Glutamatergic neuron (in vitro differentiated cells): ENCODE measurements at regions not wholly inside any gene's neighbourhood (a gene's known extent, or its start where the extent isn't known, plus 50 kb on each side); places are given as distances from the start of the nearest gene placed in this dataset.

Experiments
- DNase-seq: peaks from one replicate; pipeline ENCODE4 v3.0.0; 2022
- H3K27ac Mint-ChIP-seq: one replicate; pipeline ENCODE4 v1.8.0; 2020; ENCODE audit warnings: mild to moderate bottlenecking, mixed read lengths, inconsistent platforms; ENCODE audit not compliant: unreplicated experiment
- H3K27me3 Mint-ChIP-seq: one replicate; pipeline ENCODE4 v1.8.0; 2020; ENCODE audit warnings: mild to moderate bottlenecking, moderate library complexity, mixed read lengths, inconsistent platforms; ENCODE audit not compliant: unreplicated experiment
- H3K36me3 Mint-ChIP-seq: one replicate; pipeline ENCODE4 v1.8.0; 2020; ENCODE audit warnings: mild to moderate bottlenecking, mixed read lengths, inconsistent platforms; ENCODE audit not compliant: unreplicated experiment
- H3K4me1 Mint-ChIP-seq: one replicate; pipeline ENCODE4 v1.8.0; 2020; ENCODE audit warnings: mild to moderate bottlenecking, low read depth, mixed read lengths, inconsistent platforms; ENCODE audit not compliant: unreplicated experiment
- H3K4me3 Mint-ChIP-seq: one replicate; pipeline ENCODE4 v1.8.0; 2020; ENCODE audit warnings: mild to moderate bottlenecking, mixed read lengths, inconsistent platforms; ENCODE audit not compliant: unreplicated experiment
- H3K9me3 Mint-ChIP-seq: one replicate; pipeline ENCODE4 v1.8.0; 2020; ENCODE audit warnings: mild to moderate bottlenecking, moderate library complexity, mixed read lengths, inconsistent platforms; ENCODE audit not compliant: unreplicated experiment
- TF ChIP-seq, protein P1 (sequence below): fragments of 200-600 bp; sonication (generic); IDR thresholded peaks from one replicate; pipeline ENCODE4 v1.5.0; 2021; ENCODE audit not compliant: partially characterized antibody, unreplicated experiment

DNA sequence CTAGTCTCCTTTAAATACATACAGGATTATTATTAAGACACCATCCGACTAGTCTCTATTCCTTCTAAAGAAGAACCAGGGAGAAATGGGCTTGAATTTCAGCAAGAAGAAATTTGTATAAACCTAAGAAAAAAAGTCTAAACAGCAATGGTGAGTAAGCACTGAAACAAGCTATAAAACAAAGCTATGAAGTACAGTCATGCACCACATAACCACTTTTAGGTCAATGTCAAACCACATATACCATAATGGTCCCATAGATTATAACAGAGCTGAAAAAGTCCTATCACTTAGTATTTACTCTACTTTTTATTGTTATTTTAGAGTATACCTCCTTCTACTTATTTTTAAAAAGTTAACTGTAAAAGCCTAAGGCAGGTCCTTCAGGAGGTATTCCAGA lies 102.0 kb upstream of the NFIB start:
- Mint-ChIP-seq H3K4me3 (no peak overlapping the region), H3K27ac (no peak overlapping the region), H3K27me3 (peaks cover 1% of the 10 kb centered on the region), H3K36me3 (no peaks in the 10 kb centered on the region), H3K4me1 (peaks cover 5% of the 10 kb centered on the region), H3K9me3 (no peaks in the 10 kb centered on the region)
- TF ChIP-seq, protein P1, sequence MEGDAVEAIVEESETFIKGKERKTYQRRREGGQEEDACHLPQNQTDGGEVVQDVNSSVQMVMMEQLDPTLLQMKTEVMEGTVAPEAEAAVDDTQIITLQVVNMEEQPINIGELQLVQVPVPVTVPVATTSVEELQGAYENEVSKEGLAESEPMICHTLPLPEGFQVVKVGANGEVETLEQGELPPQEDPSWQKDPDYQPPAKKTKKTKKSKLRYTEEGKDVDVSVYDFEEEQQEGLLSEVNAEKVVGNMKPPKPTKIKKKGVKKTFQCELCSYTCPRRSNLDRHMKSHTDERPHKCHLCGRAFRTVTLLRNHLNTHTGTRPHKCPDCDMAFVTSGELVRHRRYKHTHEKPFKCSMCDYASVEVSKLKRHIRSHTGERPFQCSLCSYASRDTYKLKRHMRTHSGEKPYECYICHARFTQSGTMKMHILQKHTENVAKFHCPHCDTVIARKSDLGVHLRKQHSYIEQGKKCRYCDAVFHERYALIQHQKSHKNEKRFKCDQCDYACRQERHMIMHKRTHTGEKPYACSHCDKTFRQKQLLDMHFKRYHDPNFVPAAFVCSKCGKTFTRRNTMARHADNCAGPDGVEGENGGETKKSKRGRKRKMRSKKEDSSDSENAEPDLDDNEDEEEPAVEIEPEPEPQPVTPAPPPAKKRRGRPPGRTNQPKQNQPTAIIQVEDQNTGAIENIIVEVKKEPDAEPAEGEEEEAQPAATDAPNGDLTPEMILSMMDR, result no peak
- no peak for DNase-seq

DNA sequence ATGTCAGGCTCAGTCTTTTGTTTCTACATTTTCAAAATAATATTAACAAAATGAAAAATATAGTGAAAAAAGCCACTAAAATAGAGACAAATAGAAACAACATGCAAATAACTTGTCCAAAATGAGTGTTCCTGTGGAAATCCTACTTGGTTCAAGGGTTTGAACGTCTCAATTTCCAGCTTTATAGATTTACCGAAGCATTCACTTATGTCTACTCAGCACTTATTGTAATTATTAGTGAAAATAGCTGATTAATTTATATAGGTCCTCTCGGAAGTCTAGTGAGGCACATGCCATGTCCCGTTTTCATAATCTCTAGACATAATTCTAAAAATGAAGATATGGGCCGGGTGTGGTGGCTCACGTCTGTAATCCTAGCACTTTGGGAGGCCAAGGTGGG lies 99.9 kb upstream of the NFIB start:
- Mint-ChIP-seq H3K9me3 (no peaks in the 10 kb centered on the region), H3K27me3 (peaks cover 3% of the 10 kb centered on the region), H3K36me3 (no peaks in the 10 kb centered on the region), H3K4me3 (no peak overlapping the region), H3K27ac (no peak overlapping the region), H3K4me1 (peaks cover 5% of the 10 kb centered on the region)
- TF ChIP-seq, protein P1, result no peak
- no peak for DNase-seq

DNA sequence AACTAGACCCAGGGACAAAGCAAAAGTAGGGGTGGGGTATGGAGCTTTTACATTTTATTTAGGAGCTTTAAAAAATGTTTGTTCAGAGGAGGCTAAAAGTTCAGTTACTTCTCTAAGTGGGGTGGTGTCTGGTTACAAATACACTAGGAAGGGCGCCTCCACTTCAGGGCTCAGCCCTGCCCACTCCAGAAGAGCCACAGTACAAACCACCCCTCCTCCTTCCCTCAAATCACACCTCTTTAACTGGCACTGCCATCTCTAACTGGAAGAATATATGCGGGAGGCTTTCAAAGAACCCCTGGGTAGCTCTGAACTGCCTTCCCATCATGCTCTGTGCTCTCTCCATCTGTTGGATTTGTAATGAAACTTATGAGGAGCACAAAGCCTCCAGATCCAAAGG lies 98.8 kb upstream of the NFIB start:
- Mint-ChIP-seq H3K4me1 (no peaks in the 10 kb centered on the region), H3K4me3 (no peak overlapping the region), H3K27ac (no peak overlapping the region), H3K9me3 (no peaks in the 10 kb centered on the region), H3K36me3 (no peaks in the 10 kb centered on the region), H3K27me3 (peaks cover 3% of the 10 kb centered on the region)
- TF ChIP-seq, protein P1, result no peak
- no peak for DNase-seq

DNA sequence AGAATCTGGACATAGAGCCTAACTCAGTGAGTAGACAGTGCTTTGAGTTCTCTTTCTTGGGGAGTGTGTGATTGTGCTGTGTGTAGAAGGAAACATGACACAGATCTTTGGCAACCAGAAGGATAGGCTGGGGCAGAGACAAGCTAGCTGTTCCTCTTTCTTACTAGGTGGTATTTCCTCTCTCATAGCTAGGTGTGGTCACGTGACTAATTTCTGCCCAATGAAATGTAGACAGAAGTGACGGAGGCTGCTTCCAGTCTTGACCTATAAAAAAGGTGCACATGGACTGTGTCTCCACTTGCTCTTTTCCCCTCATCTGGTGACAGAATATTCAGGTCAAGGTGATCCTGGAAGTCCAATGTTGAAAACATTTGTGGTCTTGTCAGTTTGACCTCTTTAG lies 92.5 kb upstream of the NFIB start:
- Mint-ChIP-seq H3K27me3 (peaks cover 3% of the 10 kb centered on the region), H3K36me3 (no peaks in the 10 kb centered on the region), H3K9me3 (no peaks in the 10 kb centered on the region), H3K4me3 (no peak overlapping the region), H3K27ac (no peak overlapping the region), H3K4me1 (peaks cover 3% of the 10 kb centered on the region)
- TF ChIP-seq, protein P1, result no peak
- no peak for DNase-seq

DNA sequence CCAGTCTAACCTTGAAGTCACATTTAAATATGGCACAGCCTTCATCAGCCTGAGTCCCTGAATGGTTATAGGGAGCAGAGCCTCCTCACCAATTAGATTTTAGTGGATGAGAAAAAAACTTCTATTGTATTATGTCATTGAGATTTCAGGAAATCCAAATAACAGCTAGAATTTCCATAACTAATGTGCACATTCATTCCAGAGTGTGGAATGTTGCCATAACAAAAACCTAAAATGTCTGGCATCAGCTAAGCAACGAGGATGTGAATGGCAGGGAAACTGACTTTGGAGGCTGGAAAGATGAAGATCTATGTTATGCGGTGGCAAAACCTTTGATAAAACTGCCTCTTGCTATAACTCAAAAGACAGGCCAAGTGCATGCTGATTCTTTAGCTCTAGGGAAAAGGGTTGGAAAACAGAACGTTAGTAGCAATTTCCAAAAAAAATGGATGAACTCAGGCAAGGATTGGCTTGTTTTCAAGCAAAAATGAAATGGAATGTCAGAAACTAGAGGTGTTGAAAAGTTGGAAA lies 91.3 kb upstream of the NFIB start:
- Mint-ChIP-seq H3K4me1 (peaks cover 12% of the 10 kb centered on the region), H3K36me3 (no peaks in the 10 kb centered on the region), H3K9me3 (no peaks in the 10 kb centered on the region), H3K4me3 (no peak overlapping the region), H3K27ac (no peak overlapping the region), H3K27me3 (peaks cover under 1% of the 10 kb centered on the region)
- TF ChIP-seq, protein P1, result no peak
- no peak for DNase-seq
